Activated T-helper 1 cell treated with anti-CD3 and anti-CD28 coated beads, Interleukin-12 subunit alpha, Interleukin-12 subunit beta, Interleukin-2, Interleukin-4 antibody, amounts not matched to agents 30 ng/mL and 10 ng/mL and 1 ng/mL, durations not matched to agents 14 hours and 24 hours and 36 hours (primary cell): ENCODE measurements at regions not wholly inside any gene's neighbourhood (a gene's known extent, or its start where the extent isn't known, plus 50 kb on each side); places are given as distances from the start of the nearest gene placed in this dataset.

Source experiments
- DNase-seq: peaks from one replicate; pipeline ENCODE4 v3.0.0; 2021; ENCODE audit warnings: low spot score
- H3K27ac Mint-ChIP-seq: one replicate; pipeline ENCODE4 v1.8.0; 2021; ENCODE audit warnings: mild to moderate bottlenecking, mixed read lengths
- H3K27me3 Mint-ChIP-seq: one replicate; pipeline ENCODE4 v1.8.0; 2022; ENCODE audit warnings: mild to moderate bottlenecking, moderate library complexity, mixed read lengths; ENCODE audit not compliant: insufficient read depth
- H3K36me3 Mint-ChIP-seq: one replicate; pipeline ENCODE4 v1.8.0; 2021; ENCODE audit warnings: low read depth, mixed read lengths
- H3K4me1 Mint-ChIP-seq: one replicate; pipeline ENCODE4 v1.8.0; 2021; ENCODE audit warnings: low read depth, mixed read lengths
- H3K4me3 Mint-ChIP-seq: one replicate; pipeline ENCODE4 v1.8.0; 2021; ENCODE audit warnings: mild to moderate bottlenecking, moderate library complexity, mixed read lengths
- H3K9me3 Mint-ChIP-seq: one replicate; pipeline ENCODE4 v1.8.0; 2021; ENCODE audit warnings: mixed read lengths
- intact Hi-C: fragments of 100-400 bp; cut with micrococcal nuclease; formaldehyde crosslinking; loops from one replicate; pipeline ENCODE4 v1.15.1; 2024

- intact Hi-C loops: no loop called here
- no peaks in the 10 kb centered on the region for H3K36me3 Mint-ChIP-seq
- H3K27ac Mint-ChIP-seq: no peak overlapping the region
- peaks cover 12% of the 10 kb centered on the region for H3K27me3 Mint-ChIP-seq
- no peaks in the 10 kb centered on the region for H3K9me3 Mint-ChIP-seq
- no peak for DNase-seq
- H3K4me1 Mint-ChIP-seq: no peaks in the 10 kb centered on the region
- H3K4me3 Mint-ChIP-seq: no peak overlapping the region
Observed at GRCh38 chr1:221456918-221457317, 285.0 kb downstream of the DUSP10 start.

- no peak for DNase-seq
- peaks cover 12% of the 10 kb centered on the region for H3K27me3 Mint-ChIP-seq
- H3K27ac Mint-ChIP-seq: no peak overlapping the region
- H3K36me3 Mint-ChIP-seq: no peaks in the 10 kb centered on the region
- intact Hi-C loops: no loop called here
- H3K4me3 Mint-ChIP-seq: no peak overlapping the region
- H3K4me1 Mint-ChIP-seq: no peaks in the 10 kb centered on the region
- H3K9me3 Mint-ChIP-seq: no peaks in the 10 kb centered on the region
Observed at GRCh38 chr1:221457685-221458446, 284.0 kb downstream of the DUSP10 start.

- Mint-ChIP-seq H3K4me1 (no peaks in the 10 kb centered on the region), H3K36me3 (no peaks in the 10 kb centered on the region), H3K9me3 (no peaks in the 10 kb centered on the region), H3K27me3 (peaks cover 12% of the 10 kb centered on the region), H3K27ac (no peak overlapping the region), H3K4me3 (no peak overlapping the region)
- no peak for DNase-seq
- intact Hi-C loops: no loop called here
Observed at GRCh38 chr1:221458447-221459156, 283.3 kb downstream of the DUSP10 start.

GRCh38 chr1:221459558-221459957, 282.3 kb downstream of the DUSP10 start:
- Mint-ChIP-seq H3K4me1 (no peaks in the 10 kb centered on the region), H3K9me3 (no peaks in the 10 kb centered on the region), H3K27ac (no peak overlapping the region), H3K36me3 (no peaks in the 10 kb centered on the region), H3K27me3 (peaks cover 12% of the 10 kb centered on the region), H3K4me3 (no peak overlapping the region)
- intact Hi-C loops: no loop called here
- DNase-seq: no peak

- DNase-seq: no peak
- Mint-ChIP-seq H3K27me3 (peaks cover 13% of the 10 kb centered on the region), H3K36me3 (no peaks in the 10 kb centered on the region), H3K9me3 (no peaks in the 10 kb centered on the region), H3K27ac (no peak overlapping the region), H3K4me1 (no peaks in the 10 kb centered on the region), H3K4me3 (no peak overlapping the region)
- intact Hi-C loops: no loop called here
Observed at GRCh38 chr1:221462345-221462744, 279.5 kb downstream of the DUSP10 start.

- no peaks in the 10 kb centered on the region for H3K4me1 Mint-ChIP-seq
- H3K9me3 Mint-ChIP-seq: peaks cover 10% of the 10 kb centered on the region
- peaks cover 19% of the 10 kb centered on the region for H3K27me3 Mint-ChIP-seq
- intact Hi-C loops: no loop called here
- no peaks in the 10 kb centered on the region for H3K36me3 Mint-ChIP-seq
- no peak overlapping the region for H3K4me3 Mint-ChIP-seq
- DNase-seq: no peak
- no peak overlapping the region for H3K27ac Mint-ChIP-seq
Observed at GRCh38 chr1:221468546-221468945, 273.3 kb downstream of the DUSP10 start.

GRCh38 chr1:221469476-221469875, 272.4 kb downstream of the DUSP10 start:
- no peaks in the 10 kb centered on the region for H3K36me3 Mint-ChIP-seq
- no peak for DNase-seq
- no peak overlapping the region for H3K4me3 Mint-ChIP-seq
- no peak overlapping the region for H3K27ac Mint-ChIP-seq
- peaks cover 10% of the 10 kb centered on the region for H3K9me3 Mint-ChIP-seq
- H3K27me3 Mint-ChIP-seq: peaks cover 19% of the 10 kb centered on the region
- intact Hi-C loops: no loop called here
- H3K4me1 Mint-ChIP-seq: no peaks in the 10 kb centered on the region

- Mint-ChIP-seq H3K27ac (no peak overlapping the region), H3K4me3 (no peak overlapping the region), H3K9me3 (peaks cover 10% of the 10 kb centered on the region), H3K27me3 (peaks cover 19% of the 10 kb centered on the region), H3K36me3 (no peaks in the 10 kb centered on the region), H3K4me1 (no peaks in the 10 kb centered on the region)
- DNase-seq: no peak
- intact Hi-C loops: no loop called here
Observed at GRCh38 chr1:221470000-221470698, 271.7 kb downstream of the DUSP10 start.

GRCh38 chr1:221473411-221473810, 268.5 kb downstream of the DUSP10 start:
- Mint-ChIP-seq H3K9me3 (peaks cover 2% of the 10 kb centered on the region), H3K27ac (no peak overlapping the region), H3K4me3 (no peak overlapping the region), H3K4me1 (peaks cover 5% of the 10 kb centered on the region), H3K27me3 (peaks cover 18% of the 10 kb centered on the region), H3K36me3 (no peaks in the 10 kb centered on the region)
- DNase-seq: no peak
- intact Hi-C loops: no loop called here

GRCh38 chr1:221477252-221477651, 264.6 kb downstream of the DUSP10 start:
- Mint-ChIP-seq H3K27ac (no peak overlapping the region), H3K4me1 (peaks cover 5% of the 10 kb centered on the region), H3K4me3 (no peak overlapping the region), H3K36me3 (no peaks in the 10 kb centered on the region), H3K27me3 (peaks cover 5% of the 10 kb centered on the region), H3K9me3 (no peaks in the 10 kb centered on the region)
- DNase-seq: no peak
- intact Hi-C loops: no loop called here

GRCh38 chr1:221478050-221478949, 263.6 kb downstream of the DUSP10 start:
- intact Hi-C loops: loop anchor here (1.0 to 2.0 kb wide), 4 partner anchors 263 to 977 kb away; no protein-coding TSS in a partner anchor
- Mint-ChIP-seq H3K36me3 (no peaks in the 10 kb centered on the region), H3K27ac (no peak overlapping the region), H3K4me1 (peaks cover 5% of the 10 kb centered on the region), H3K4me3 (no peak overlapping the region), H3K27me3 (peaks cover 5% of the 10 kb centered on the region), H3K9me3 (no peaks in the 10 kb centered on the region)
- peak; percentile 31 for DNase-seq

- Mint-ChIP-seq H3K9me3 (no peaks in the 10 kb centered on the region), H3K4me1 (no peaks in the 10 kb centered on the region), H3K27ac (no peak overlapping the region), H3K27me3 (no peaks in the 10 kb centered on the region), H3K36me3 (no peaks in the 10 kb centered on the region), H3K4me3 (no peak overlapping the region)
- no peak for DNase-seq
- intact Hi-C loops: no loop called here
Observed at GRCh38 chr1:221487781-221488524, 253.9 kb downstream of the DUSP10 start.
